CD4-positive, alpha-beta T cell (primary cell): ENCODE measurements at regions not wholly inside any gene's neighbourhood (a gene's known extent, or its start where the extent isn't known, plus 50 kb on each side); places are given as distances from the start of the nearest gene placed in this dataset.

ENCODE experiments used
- ATAC-seq: fragments of 200-7000 bp; cut with Tn5 transposase; one replicate; pipeline ENCODE4 v1.10.0; 2022; ENCODE audit warnings: mild to moderate bottlenecking; ENCODE audit not compliant: poor library complexity
- CTCF ChIA-PET: fragments of 350-600 bp; sonication (Branson Sonifier 250); formaldehyde crosslinking; loops from one replicate; lab custom pipeline; 2021; ENCODE audit warnings: antibody characterized with exemption, inconsistent platforms; lab: Charles Lee
- POLR2A ChIA-PET: fragments of 350-600 bp; sonication (Branson Sonifier 250); formaldehyde crosslinking; loops from one replicate; lab custom pipeline; 2021; ENCODE audit warnings: antibody characterized with exemption, inconsistent platforms; lab: Charles Lee
- DNase-seq, 14 experiments: peaks; one replicate each; pipeline ENCODE4 v3.0.0-alpha.2; 2013 to 2020; ENCODE audit warnings: mixed read lengths in 2 of 14
- H3K27ac ChIP-seq, 2 donors: one replicate each; pipeline versions ENCODE4 v1.5.1 to v1.7.0; 2013; ENCODE audit warnings: low read length in 2 of 2, low read depth in 1 of 2, mild to moderate bottlenecking in 1 of 2
- H3K27me3 ChIP-seq, 2 experiments: 1 replicate in 1 of 2; 2 replicates in 1 of 2; pipeline versions ENCODE4 v1.6.1 to v1.7.0; 2013; ENCODE audit warnings: low read length in 2 of 2, control low read depth in 1 of 2, mild to moderate bottlenecking in 1 of 2, moderate library complexity in 1 of 2; ENCODE audit not compliant: insufficient read depth in 2 of 2, control insufficient read depth in 1 of 2
- H3K36me3 ChIP-seq: one replicate; pipeline ENCODE4 v1.6.1; 2013; ENCODE audit warnings: low read length, control low read depth; ENCODE audit not compliant: insufficient read depth
- H3K4me1 ChIP-seq: one replicate; pipeline ENCODE4 v1.6.1; 2013; ENCODE audit warnings: low read length, control low read depth; ENCODE audit not compliant: insufficient read depth
- H3K4me3 ChIP-seq: one replicate; pipeline ENCODE4 v1.5.1; 2013; ENCODE audit warnings: mild to moderate bottlenecking, low read length, moderate library complexity
- H3K9me3 ChIP-seq, 2 experiments: 1 replicate in 1 of 2; 2 replicates in 1 of 2; pipeline versions ENCODE4 v1.6.1 to v1.7.0; 2013; ENCODE audit warnings: low read length in 2 of 2, mild to moderate bottlenecking in 2 of 2, control low read depth in 1 of 2, moderate library complexity in 1 of 2; ENCODE audit not compliant: control insufficient read depth in 1 of 2, insufficient read depth in 1 of 2
- H3K27ac Mint-ChIP-seq: one replicate; pipeline ENCODE4 v1.8.0; 2020; ENCODE audit warnings: mixed read lengths
- H3K27me3 Mint-ChIP-seq: one replicate; pipeline ENCODE4 v1.8.0; 2021; ENCODE audit warnings: mixed read lengths
- H3K36me3 Mint-ChIP-seq: one replicate; pipeline ENCODE4 v1.8.0; 2021; ENCODE audit warnings: low read depth, mixed read lengths
- H3K4me1 Mint-ChIP-seq: one replicate; pipeline ENCODE4 v1.8.0; 2021; ENCODE audit warnings: low read depth, mixed read lengths
- H3K4me3 Mint-ChIP-seq: one replicate; pipeline ENCODE4 v1.8.0; 2020; ENCODE audit warnings: mild to moderate bottlenecking, mixed read lengths
- H3K9me3 Mint-ChIP-seq: one replicate; pipeline ENCODE4 v1.8.0; 2020; ENCODE audit warnings: mixed read lengths
- intact Hi-C, 2 experiments: fragments of 100-400 bp; cut with DNase I in 1 of 2; cut with micrococcal nuclease in 1 of 2; formaldehyde crosslinking; loops; one replicate each; pipeline versions ENCODE4 v1.15.1 to v1.9.0; 2023 to 2025; cut with DNase I, micrococcal nuclease
- TF ChIP-seq, protein P1 (sequence below): fragments of 200-600 bp; IDR thresholded peaks from one replicate; pipeline ENCODE4 v1.8.0; 2022; ENCODE audit warnings: antibody characterized with exemption, mild to moderate bottlenecking

DNA sequence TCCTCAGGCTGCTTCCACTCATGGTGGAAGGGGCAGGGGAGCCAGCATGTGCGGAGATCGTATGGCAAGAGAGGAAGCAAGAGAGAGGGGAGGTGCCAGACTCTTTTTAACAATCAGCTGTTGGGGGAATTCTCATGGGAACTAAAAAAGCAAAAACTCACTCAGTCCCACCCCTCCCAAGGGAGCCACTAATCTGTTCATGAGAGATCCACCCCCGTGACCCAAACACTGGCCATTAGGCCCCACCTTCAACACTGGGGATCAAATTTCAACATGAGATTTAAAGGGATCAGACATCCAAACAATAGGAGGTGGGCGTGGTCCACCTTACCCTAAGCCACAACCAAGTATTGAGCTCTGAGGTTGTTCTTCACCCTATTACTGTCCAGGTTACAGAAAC is 375.1 kb downstream of the GRIN2B start:
- Mint-ChIP-seq H3K4me3 (no peak overlapping the region), H3K27me3 (no peaks in the 10 kb centered on the region), H3K9me3 (no peaks in the 10 kb centered on the region), H3K36me3 (no peaks in the 10 kb centered on the region), H3K27ac (no peak overlapping the region), H3K4me1 (no peaks in the 10 kb centered on the region)
- H3K4me1 ChIP-seq = no peaks in the 10 kb centered on the region
- TF ChIP-seq, protein P1, sequence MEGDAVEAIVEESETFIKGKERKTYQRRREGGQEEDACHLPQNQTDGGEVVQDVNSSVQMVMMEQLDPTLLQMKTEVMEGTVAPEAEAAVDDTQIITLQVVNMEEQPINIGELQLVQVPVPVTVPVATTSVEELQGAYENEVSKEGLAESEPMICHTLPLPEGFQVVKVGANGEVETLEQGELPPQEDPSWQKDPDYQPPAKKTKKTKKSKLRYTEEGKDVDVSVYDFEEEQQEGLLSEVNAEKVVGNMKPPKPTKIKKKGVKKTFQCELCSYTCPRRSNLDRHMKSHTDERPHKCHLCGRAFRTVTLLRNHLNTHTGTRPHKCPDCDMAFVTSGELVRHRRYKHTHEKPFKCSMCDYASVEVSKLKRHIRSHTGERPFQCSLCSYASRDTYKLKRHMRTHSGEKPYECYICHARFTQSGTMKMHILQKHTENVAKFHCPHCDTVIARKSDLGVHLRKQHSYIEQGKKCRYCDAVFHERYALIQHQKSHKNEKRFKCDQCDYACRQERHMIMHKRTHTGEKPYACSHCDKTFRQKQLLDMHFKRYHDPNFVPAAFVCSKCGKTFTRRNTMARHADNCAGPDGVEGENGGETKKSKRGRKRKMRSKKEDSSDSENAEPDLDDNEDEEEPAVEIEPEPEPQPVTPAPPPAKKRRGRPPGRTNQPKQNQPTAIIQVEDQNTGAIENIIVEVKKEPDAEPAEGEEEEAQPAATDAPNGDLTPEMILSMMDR = no peak
- ATAC-seq = no peak
- H3K27ac ChIP-seq = no peak overlapping the region
- H3K9me3 ChIP-seq = no peaks in the 10 kb centered on the region
- CTCF ChIA-PET = no interaction called here
- DNase-seq = no peak
- no peak overlapping the region for H3K4me3 ChIP-seq
- intact Hi-C loops = no loop called here
- POLR2A ChIA-PET = no interaction called here
- no peaks in the 10 kb centered on the region for H3K36me3 ChIP-seq
- peaks cover 0 to 3% of the 10 kb centered on the region in 2 experiments for H3K27me3 ChIP-seq

DNA sequence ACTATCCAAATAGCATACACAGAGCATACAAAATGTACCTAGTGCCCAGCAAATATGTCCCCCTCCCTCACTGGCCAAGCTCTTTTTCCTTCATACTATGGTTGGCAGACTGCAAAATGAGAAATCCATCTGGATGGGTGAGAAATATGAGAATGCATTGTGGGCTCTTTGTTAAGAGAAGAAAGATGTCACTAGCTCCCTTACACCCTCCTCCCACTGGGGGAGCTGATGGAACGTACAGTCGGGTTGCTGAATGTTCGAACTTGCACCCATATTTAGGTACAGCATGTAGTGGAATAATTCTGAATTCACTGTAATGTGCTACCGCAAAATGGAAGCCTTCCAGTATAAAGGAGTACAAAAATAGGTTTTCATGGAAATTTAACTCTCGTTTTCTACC is 377.4 kb downstream of the GRIN2B start:
- no peaks in the 10 kb centered on the region for H3K4me1 Mint-ChIP-seq
- H3K4me3 Mint-ChIP-seq = no peak overlapping the region
- H3K9me3 Mint-ChIP-seq = no peaks in the 10 kb centered on the region
- ChIA-PET CTCF (no interaction called here), POLR2A (no interaction called here)
- Histone ChIP-seq H3K36me3 (no peaks in the 10 kb centered on the region), H3K4me1 (no peaks in the 10 kb centered on the region), H3K27ac (no peak overlapping the region), H3K9me3 (no peaks in the 10 kb centered on the region), H3K27me3 (peaks cover 0 to 3% of the 10 kb centered on the region in 2 experiments), H3K4me3 (no peak overlapping the region)
- no peak overlapping the region for H3K27ac Mint-ChIP-seq
- H3K36me3 Mint-ChIP-seq = no peaks in the 10 kb centered on the region
- DNase-seq = no peak
- peaks cover 6% of the 10 kb centered on the region for H3K27me3 Mint-ChIP-seq
- intact Hi-C loops = no loop called here
- no peak for ATAC-seq
- TF ChIP-seq, protein P1 = no peak

DNA sequence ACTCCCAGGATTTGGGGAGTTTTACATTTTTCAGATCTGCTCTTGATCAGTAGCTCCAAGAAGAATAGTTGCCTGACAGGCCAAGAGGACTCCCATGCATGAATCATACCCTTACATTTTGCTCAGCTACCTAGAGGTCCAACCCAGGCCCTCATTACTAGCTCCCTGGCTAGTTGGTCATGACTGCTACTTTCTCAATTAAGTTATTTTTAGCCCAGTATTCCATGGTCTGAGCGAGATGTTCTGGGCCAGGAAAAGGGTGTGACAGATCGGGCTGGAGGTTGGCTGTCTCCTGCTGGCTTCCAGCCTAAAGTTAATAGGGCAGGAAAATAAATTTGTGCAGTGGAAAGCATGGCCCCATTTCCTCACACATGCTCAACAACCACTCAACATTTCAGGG is 379.2 kb downstream of the GRIN2B start:
- DNase-seq (no peak), ATAC-seq (no peak)
- Histone ChIP-seq H3K36me3 (no peaks in the 10 kb centered on the region), H3K4me3 (no peak overlapping the region), H3K9me3 (no peaks in the 10 kb centered on the region), H3K27ac (no peak overlapping the region), H3K27me3 (no peaks in the 10 kb centered on the region), H3K4me1 (no peaks in the 10 kb centered on the region)
- no peaks in the 10 kb centered on the region for H3K36me3 Mint-ChIP-seq
- no peak overlapping the region for H3K4me3 Mint-ChIP-seq
- H3K27me3 Mint-ChIP-seq = peaks cover 6% of the 10 kb centered on the region
- H3K27ac Mint-ChIP-seq = no peak overlapping the region
- no peaks in the 10 kb centered on the region for H3K4me1 Mint-ChIP-seq
- ChIA-PET CTCF (no interaction called here), POLR2A (no interaction called here)
- intact Hi-C loops = no loop called here
- TF ChIP-seq, protein P1 = no peak
- H3K9me3 Mint-ChIP-seq = no peaks in the 10 kb centered on the region
